ENCODE measurements at regions not wholly inside any gene's neighbourhood (a gene's known extent, or its start where the extent isn't known, plus 50 kb on each side); places are given as distances from the start of the nearest gene placed in this dataset.
"Not testable (repeated sequence)": the region's sequence is repeated elsewhere in the genome, so short reads cannot be mapped to it uniquely, and the experiment has no call there.

DNA sequence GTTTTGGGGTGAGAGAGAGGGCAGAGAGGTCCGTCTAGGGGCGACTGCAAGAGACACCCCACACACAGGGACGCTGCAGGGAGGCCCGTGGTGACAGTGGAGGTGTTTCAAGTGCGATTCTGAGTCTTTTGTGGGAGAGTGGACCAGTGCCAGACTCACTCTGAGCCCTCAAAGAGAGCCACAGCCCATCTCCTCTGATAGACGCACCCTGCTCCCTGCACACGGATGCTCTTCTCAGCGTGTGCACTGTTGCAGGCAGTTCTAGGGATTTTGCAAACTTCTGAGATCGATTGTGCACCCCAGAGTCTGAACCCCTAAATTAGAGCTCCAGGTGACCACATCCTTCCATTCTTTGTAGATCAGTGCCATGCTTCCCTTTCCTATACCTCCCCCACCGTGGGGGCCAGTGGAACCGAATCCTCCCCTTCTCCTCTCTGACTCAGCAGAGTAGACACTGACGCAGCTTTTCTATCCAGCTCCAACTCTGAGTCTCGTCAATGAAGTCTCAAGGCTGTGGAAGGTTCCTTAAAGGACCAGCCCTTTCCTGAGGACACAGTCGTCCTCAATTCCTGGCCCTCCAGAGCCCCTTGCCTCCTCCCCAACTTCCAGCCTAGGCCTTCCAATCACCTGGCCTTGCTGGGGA is 83.8 kb downstream of the TMEM130 start:
- TF ChIP-seq, protein P1, sequence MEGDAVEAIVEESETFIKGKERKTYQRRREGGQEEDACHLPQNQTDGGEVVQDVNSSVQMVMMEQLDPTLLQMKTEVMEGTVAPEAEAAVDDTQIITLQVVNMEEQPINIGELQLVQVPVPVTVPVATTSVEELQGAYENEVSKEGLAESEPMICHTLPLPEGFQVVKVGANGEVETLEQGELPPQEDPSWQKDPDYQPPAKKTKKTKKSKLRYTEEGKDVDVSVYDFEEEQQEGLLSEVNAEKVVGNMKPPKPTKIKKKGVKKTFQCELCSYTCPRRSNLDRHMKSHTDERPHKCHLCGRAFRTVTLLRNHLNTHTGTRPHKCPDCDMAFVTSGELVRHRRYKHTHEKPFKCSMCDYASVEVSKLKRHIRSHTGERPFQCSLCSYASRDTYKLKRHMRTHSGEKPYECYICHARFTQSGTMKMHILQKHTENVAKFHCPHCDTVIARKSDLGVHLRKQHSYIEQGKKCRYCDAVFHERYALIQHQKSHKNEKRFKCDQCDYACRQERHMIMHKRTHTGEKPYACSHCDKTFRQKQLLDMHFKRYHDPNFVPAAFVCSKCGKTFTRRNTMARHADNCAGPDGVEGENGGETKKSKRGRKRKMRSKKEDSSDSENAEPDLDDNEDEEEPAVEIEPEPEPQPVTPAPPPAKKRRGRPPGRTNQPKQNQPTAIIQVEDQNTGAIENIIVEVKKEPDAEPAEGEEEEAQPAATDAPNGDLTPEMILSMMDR (IDR thresholded peaks at IDR 0.05; ENCODE audit: extremely low read depth, missing control alignments) = no peak
- no peak for DNase-seq (ENCODE audit: low spot score)

- TF ChIP-seq, protein P1 (IDR thresholded peaks at IDR 0.05; ENCODE audit: extremely low read depth, missing control alignments) = no peak
These were observed 80.8 kb downstream of the TMEM130 start for GRCh38 chr7:98788966-98789365.

GRCh38 chr7:98794453-98794852 is 75.4 kb downstream of the TMEM130 start:
- not testable (repeated sequence) for DNase-seq (ENCODE audit: low spot score)

More at GRCh38 chr7:98788966-98789365, 80.8 kb downstream of the TMEM130 start:
- DNase-seq (ENCODE audit: low spot score) = no peak

GRCh38 chr7:98795741-98796493 is 73.9 kb downstream of the TMEM130 start:
- DNase-seq (ENCODE audit: low spot score) = peak; percentile 51
- TF ChIP-seq, protein P1 (IDR thresholded peaks at IDR 0.05; ENCODE audit: extremely low read depth, missing control alignments) = no peak
